Brain pericyte (primary cell): ENCODE measurements at regions not wholly inside any gene's neighbourhood (a gene's known extent, or its start where the extent isn't known, plus 50 kb on each side); places are given as distances from the start of the nearest gene placed in this dataset.
"Not testable (repeated sequence)": the region's sequence is repeated elsewhere in the genome, so short reads cannot be mapped to it uniquely, and the experiment has no call there.

ENCODE experiments used
- DNase-seq: peaks from one replicate; pipeline ENCODE4 v3.0.0-alpha.2; 2012; ENCODE audit warnings: low read depth, low spot score

- DNase-seq, result no peak
Observed at GRCh38 chr4:38378478-38378877, 285.5 kb upstream of the KLF3 start.

DNA sequence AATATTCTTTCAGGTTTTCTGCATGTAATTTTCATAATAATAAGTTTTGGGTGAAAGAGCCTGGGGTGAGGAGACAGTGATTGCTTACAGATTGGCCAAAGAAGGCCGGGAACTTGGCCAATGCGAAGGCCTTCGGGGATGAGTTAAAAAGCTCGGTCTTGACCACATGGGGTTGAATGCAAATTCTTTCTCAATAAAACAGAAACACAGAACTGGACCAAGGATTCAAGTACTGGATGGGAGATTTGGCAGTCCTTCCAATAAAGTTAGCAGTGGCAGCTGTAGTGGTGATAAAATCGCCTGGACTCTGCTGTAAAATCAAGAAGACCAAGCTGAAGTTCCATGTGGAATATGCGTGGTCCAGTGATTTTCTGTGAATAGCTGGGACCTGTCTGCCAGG is 282.2 kb upstream of the KLF3 start:
- DNase-seq, result no peak

DNA sequence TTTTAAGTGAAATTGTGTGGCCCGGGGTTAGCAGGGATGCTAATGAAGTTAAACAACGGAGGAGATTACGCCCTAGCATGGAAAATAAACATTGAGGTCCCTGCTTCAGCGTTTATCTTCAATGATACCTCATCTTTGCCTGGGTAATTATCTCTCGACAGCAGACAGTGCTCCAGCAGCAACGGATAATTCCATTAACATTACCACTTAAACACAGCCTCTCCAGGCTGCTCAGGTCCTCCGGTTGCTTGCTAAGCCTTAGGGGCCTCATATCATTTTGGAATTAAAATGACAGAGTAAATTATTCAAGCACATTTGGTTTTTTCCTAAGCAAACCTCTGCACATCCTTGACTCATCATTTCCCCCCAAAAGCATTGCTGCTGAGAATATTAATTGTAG is 281.5 kb upstream of the KLF3 start:
- DNase-seq, result no peak

GRCh38 chr4:38383646-38384121 is 280.3 kb upstream of the KLF3 start:
- no peak for DNase-seq

GRCh38 chr4:38385093-38386004 is 278.6 kb upstream of the KLF3 start:
- DNase-seq, result no peak

GRCh38 chr4:38386005-38386551 is 277.9 kb upstream of the KLF3 start:
- no peak for DNase-seq

- DNase-seq, result no peak
Observed at GRCh38 chr4:38386654-38387188, 277.3 kb upstream of the KLF3 start.

GRCh38 chr4:38387348-38387747 is 276.7 kb upstream of the KLF3 start:
- DNase-seq, result no peak

GRCh38 chr4:38387819-38388218 is 276.2 kb upstream of the KLF3 start:
- DNase-seq, result no peak

DNA sequence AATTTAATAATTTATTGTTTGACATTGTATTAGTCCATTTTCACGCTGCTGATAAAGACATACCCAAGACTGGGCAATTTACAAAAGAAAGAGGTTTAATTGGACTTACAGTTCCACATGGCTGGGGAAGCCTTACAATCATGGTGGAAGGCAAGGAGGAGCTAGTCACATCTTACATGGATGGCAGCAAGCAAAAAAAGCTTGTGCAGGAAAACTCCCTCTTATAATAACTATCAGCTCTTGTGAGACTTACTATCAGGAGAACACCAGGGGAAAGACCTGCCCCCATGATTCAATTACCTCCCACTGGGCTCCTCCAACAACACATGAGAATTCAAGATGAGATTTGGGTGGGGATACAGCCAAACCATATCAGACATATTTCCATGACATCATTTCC is 275.1 kb upstream of the KLF3 start:
- DNase-seq, result not testable (repeated sequence)

DNA sequence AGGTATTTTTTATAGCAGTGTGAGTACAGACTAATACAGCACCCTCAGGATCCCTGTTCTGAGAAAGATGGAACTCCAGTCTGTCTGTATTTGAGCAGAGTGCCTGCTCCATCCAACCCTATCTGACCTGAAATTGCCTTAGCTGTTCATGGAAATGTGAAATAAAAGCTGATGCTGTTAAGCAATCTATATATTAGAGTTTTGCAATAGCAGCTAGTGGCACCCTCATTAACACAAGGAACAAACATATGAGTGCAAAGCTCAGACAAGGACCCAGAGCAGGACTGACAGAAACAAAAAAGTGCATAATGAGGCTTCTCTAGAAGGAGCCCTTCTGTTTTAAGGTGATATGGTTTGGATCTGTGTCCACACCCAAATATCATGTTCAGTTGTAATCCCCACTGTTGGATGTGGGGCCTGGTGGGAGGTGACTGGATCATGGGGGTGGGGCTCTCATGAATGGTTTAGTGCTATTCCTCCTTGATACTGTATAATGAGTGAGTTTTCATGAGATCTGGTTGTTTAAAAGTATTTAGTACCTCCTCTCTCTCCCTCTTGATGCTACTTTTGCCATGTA is 272.9 kb upstream of the KLF3 start:
- DNase-seq, result no peak

DNA sequence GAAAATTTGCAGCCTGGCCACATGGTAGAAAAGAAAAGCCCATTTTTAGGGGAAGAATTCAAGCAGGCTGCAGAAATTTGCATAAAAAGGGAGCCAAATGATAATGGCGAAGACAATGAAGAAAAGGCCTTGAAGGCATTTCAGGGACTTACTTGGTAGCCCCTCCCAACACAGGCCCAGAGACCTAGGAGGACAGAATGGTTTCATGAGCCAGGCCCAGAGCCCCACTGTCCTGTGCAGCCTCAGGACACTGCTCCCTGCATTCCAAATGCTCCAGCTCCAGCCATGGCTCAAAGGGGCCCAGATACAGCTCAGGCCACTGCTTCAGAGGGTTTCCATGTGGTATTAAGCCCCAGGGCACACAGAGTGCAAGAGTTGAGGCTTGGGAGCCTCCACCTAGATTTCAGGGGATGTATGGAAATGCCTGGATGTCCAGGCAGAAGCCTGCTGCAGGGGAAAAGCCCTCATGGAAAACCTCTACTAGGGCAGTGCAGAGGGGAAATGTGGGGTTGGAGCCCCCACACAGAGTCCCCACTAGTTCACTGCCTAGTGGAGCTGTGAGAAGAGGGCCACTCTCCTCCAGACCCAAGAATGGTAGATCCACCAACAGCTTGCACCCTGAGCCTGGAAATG is 271.7 kb upstream of the KLF3 start:
- no peak for DNase-seq

DNA sequence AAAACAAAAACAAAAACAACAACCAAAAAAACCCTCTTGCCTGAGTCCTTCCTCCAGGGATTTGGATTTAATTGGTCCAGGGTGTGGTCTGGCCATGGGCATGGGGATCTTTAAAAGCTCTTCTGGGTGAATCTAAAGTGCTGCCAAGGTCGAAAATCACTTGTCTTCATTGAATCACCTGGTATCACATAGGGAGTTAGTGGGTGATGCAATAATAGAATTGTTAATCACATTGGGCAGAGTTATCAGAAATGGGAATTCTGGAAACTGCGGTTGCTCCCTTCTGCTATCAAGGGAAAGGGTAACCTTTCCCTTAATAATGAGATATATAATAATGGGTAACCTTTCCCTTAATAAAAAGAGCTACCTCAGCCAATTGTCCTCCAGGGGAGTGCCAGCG is 267.9 kb upstream of the KLF3 start:
- no peak for DNase-seq

DNA sequence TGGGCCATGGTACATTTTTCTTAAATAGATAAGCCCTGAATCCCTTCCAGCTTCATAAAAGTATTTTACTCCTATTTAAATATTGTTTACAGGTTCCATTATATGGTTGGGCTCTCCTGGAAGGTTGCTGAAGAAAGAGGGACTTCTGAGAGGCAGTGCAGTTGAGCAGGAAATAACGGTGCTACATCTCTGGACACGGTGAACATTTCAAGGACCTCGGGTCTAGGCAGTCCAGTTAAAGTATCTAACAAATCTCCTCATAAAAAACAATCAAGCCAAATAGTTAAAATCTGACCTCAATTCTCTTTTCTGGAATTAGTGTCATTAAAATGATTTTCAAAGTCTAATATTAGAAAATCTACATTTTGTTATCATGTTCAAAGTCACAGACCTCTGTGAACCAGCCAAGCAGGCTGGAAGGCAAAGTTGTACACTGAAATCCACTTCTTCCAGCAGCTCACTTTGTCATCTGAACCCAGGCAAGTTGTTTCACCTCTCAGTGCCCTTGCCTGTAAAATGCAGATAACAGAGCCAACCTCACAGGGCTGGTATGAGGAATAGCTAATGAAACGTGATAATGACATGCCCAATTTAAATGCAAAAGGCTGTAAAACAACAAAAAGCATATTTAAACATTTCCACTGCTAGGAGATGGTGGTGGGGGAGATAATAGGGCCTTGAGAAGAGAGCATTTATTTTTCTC is 267.0 kb upstream of the KLF3 start:
- DNase-seq, result no peak

DNA sequence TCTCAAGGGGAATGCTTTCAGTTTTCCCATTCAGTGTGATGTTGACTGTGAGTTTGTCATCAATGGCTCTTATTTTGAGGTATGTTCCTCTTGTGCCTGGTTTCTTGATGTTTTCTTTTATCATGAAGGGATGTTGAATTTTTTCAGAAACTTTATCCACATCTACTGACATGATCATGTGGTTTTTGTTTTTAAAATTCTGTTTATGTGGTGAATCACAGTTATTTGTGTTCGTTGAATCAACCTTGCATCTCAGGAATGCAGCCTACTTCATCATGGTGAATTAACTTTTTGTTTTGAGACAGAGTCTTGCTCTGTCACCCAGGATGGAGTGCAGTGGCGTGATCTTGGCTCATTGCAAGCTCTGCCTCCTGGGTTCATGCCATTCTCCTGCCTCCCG is 263.1 kb upstream of the KLF3 start:
- no peak for DNase-seq

DNA sequence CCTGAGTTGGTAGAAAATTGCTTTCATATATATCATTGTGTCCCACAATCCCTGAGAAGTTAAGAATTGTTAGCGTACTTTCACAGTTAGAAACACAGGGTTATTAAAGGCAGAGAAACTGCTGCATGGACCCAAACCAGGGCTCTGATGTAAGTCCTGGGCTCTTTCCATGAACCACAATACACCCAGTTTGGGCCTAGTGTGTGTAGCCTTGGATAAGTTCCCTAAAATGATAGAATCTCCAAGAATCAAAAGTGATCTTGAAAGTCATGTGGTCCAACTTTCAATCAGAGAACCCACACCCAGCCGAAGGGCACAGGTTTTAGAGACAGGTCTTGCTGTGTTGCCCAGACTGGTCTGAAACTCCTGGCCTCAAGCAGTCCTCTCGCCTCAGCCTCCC is 257.8 kb upstream of the KLF3 start:
- DNase-seq, result no peak

DNA sequence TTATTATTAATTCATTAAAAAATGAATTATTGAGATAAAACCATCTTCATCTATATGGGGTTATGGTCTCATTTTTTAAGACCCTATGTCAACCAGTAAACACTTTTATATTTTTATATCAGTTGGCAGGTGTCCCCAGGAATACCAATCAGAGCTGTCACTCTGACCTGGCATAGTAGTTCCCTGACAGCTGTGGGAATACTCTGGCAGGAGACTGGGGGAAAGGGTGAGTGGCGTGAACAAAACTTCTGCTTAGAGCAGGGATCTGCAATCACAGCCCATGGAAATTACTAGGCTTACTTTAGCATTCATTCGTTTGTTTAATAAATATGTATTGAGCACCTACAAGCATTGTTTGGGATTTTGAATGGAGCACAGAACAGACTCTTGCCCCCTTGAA is 254.1 kb upstream of the KLF3 start:
- DNase-seq, result no peak

GRCh38 chr4:38411092-38411491 is 252.9 kb upstream of the KLF3 start:
- DNase-seq, result no peak

GRCh38 chr4:38411981-38412536 is 251.9 kb upstream of the KLF3 start:
- DNase-seq, result no peak

- no peak for DNase-seq
Observed at GRCh38 chr4:38413524-38414341, 250.3 kb upstream of the KLF3 start.
